Uterus (tissue), 3 donors: ENCODE measurements at regions not wholly inside any gene's neighbourhood (a gene's known extent, or its start where the extent isn't known, plus 50 kb on each side); places are given as distances from the start of the nearest gene placed in this dataset.

Source experiments
- DNase-seq, 2 donors: peaks; one replicate each; pipeline ENCODE4 v3.0.0-alpha.2; 2019 to 2020
- H3K27ac ChIP-seq, 2 donors: fragments of 200-600 bp; sonication (generic); 1 replicate in 1 of 2; 2 replicates in 1 of 2; pipeline ENCODE4 v1.5.1; 2016 to 2018
- H3K27me3 ChIP-seq, 2 donors: fragments of 200-600 bp; sonication (generic); one replicate each; pipeline ENCODE4 v1.5.1; 2018 to 2019; ENCODE audit warnings: control low read depth in 1 of 2
- H3K36me3 ChIP-seq, 2 donors: fragments of 200-600 bp; sonication (generic); one replicate each; pipeline ENCODE4 v1.5.1; 2019; ENCODE audit warnings: control low read depth in 1 of 2
- H3K4me1 ChIP-seq, 2 donors: fragments of 200-600 bp; sonication (generic); one replicate each; pipeline ENCODE4 v1.5.1; 2018 to 2019; ENCODE audit warnings: control low read depth in 1 of 2
- H3K4me3 ChIP-seq, 2 donors: fragments of 200-600 bp; sonication (generic); 1 replicate in 1 of 2; 2 replicates in 1 of 2; pipeline ENCODE4 v1.5.1; 2018 to 2019; ENCODE audit warnings: mild to moderate bottlenecking in 1 of 2
- H3K9me3 ChIP-seq, 2 donors: fragments of 200-600 bp; sonication (generic); one replicate each; pipeline ENCODE4 v1.5.1; 2019; ENCODE audit warnings: control low read depth in 1 of 2
- CTCF ChIP-seq, 4 experiments: fragments of 200-600 bp in 2 of 4; fragments of 450-650 bp in 2 of 4; sonication (generic) in 2 of 4; IDR thresholded peaks; one replicate each; pipeline ENCODE4 v1.5.1; 2016 to 2019; ENCODE audit warnings: antibody characterized with exemption in 4 of 4, mild to moderate bottlenecking in 2 of 4, moderate library complexity in 1 of 4
- POLR2A ChIP-seq, 2 donors: fragments of 450-650 bp; IDR thresholded peaks; one replicate each; pipeline ENCODE4 v1.6.1; 2016; ENCODE audit warnings: antibody characterized with exemption in 2 of 2, mild to moderate bottlenecking in 1 of 2, moderate library complexity in 1 of 2
- intact Hi-C: fragments of 100-400 bp; cut with DNase I; formaldehyde crosslinking; loops from one replicate; pipeline ENCODE4 v1.15.1; 2023; ENCODE audit warnings: low total_unique reads
- donor health status: DM: yes; HTN: yes; CAD: no.

GRCh38 chr14:95811813-95812212, 64.8 kb upstream of the TUNAR start:
- no peaks in the 10 kb centered on the region for H3K36me3 ChIP-seq
- no peak overlapping the region for H3K4me3 ChIP-seq
- intact Hi-C loops: no loop called here
- no peak overlapping the region for H3K27ac ChIP-seq
- peaks cover 0 to 1% of the 10 kb centered on the region in 2 donors for H3K9me3 ChIP-seq
- H3K4me1 ChIP-seq: no peaks in the 10 kb centered on the region
- no peak for TF ChIP-seq CTCF (IDR thresholded peaks at IDR 0.05)
- no peak for TF ChIP-seq POLR2A (IDR thresholded peaks at IDR 0.05)
- H3K27me3 ChIP-seq: no peaks in the 10 kb centered on the region
- no peak for DNase-seq

GRCh38 chr14:95808371-95808770, 68.3 kb upstream of the TUNAR start:
- TF ChIP-seq POLR2A (IDR thresholded peaks at IDR 0.05) (no peak), CTCF (IDR thresholded peaks at IDR 0.05) (no peak)
- Histone ChIP-seq H3K4me3 (no peak overlapping the region), H3K27ac (no peak overlapping the region), H3K9me3 (peaks cover 0 to 9% of the 10 kb centered on the region in 2 donors), H3K27me3 (no peaks in the 10 kb centered on the region), H3K36me3 (no peaks in the 10 kb centered on the region), H3K4me1 (no peaks in the 10 kb centered on the region)
- intact Hi-C loops: no loop called here
- DNase-seq: no peak

GRCh38 chr14:95796788-95797187, 79.8 kb upstream of the TUNAR start:
- no peak overlapping the region for H3K4me3 ChIP-seq
- intact Hi-C loops: no loop called here
- H3K27me3 ChIP-seq: no peaks in the 10 kb centered on the region
- DNase-seq: no peak
- no peaks in the 10 kb centered on the region for H3K9me3 ChIP-seq
- H3K36me3 ChIP-seq: no peaks in the 10 kb centered on the region
- no peak overlapping the region for H3K27ac ChIP-seq
- no peak for TF ChIP-seq POLR2A (IDR thresholded peaks at IDR 0.05)
- H3K4me1 ChIP-seq: no peaks in the 10 kb centered on the region

- no peak overlapping the region for H3K4me3 ChIP-seq
- H3K4me1 ChIP-seq: no peaks in the 10 kb centered on the region
- intact Hi-C loops: no loop called here
- DNase-seq: no peak
- H3K27ac ChIP-seq: no peak overlapping the region
- H3K9me3 ChIP-seq: no peaks in the 10 kb centered on the region
- H3K36me3 ChIP-seq: no peaks in the 10 kb centered on the region
- TF ChIP-seq CTCF (IDR thresholded peaks at IDR 0.05) (no peak), POLR2A (IDR thresholded peaks at IDR 0.05) (no peak)
- H3K27me3 ChIP-seq: no peaks in the 10 kb centered on the region
These were observed 74.0 kb upstream of the TCL1A start for GRCh38 chr14:95787941-95788340.

- Histone ChIP-seq H3K4me3 (no peak overlapping the region), H3K9me3 (no peaks in the 10 kb centered on the region), H3K36me3 (no peaks in the 10 kb centered on the region), H3K27me3 (no peaks in the 10 kb centered on the region), H3K4me1 (no peaks in the 10 kb centered on the region), H3K27ac (no peak overlapping the region)
- TF ChIP-seq CTCF (IDR thresholded peaks at IDR 0.05) (no peak), POLR2A (IDR thresholded peaks at IDR 0.05) (no peak)
- no peak for DNase-seq
- intact Hi-C loops: no loop called here
These were observed 72.6 kb upstream of the TCL1A start for GRCh38 chr14:95786566-95786965.

- Histone ChIP-seq H3K9me3 (no peaks in the 10 kb centered on the region), H3K27ac (no peak overlapping the region), H3K4me1 (no peaks in the 10 kb centered on the region), H3K36me3 (no peaks in the 10 kb centered on the region), H3K4me3 (no peak overlapping the region), H3K27me3 (no peaks in the 10 kb centered on the region)
- intact Hi-C loops: no loop called here
- DNase-seq: no peak
- TF ChIP-seq CTCF (IDR thresholded peaks at IDR 0.05) (no peak), POLR2A (IDR thresholded peaks at IDR 0.05) (no peak)
These were observed 70.2 kb upstream of the TCL1A start for GRCh38 chr14:95784137-95784536.
